PFSK-1 (cell line): ENCODE measurements at regions not wholly inside any gene's neighbourhood (a gene's known extent, or its start where the extent isn't known, plus 50 kb on each side); places are given as distances from the start of the nearest gene placed in this dataset.

Source experiments
- FOXP2 ChIP-seq: optimal IDR thresholded peaks from 2 replicates; pipeline ENCODE3; 2011; ENCODE audit warnings: borderline replicate concordance, control low read depth, inconsistent platforms; ENCODE audit not compliant: insufficient read depth; ENCODE audit errors: extremely low read length, extremely low read depth
- POLR2AphosphoS5 ChIP-seq: IDR thresholded peaks from 2 replicates; pipeline ENCODE4 v1.6.1; 2012; ENCODE audit warnings: low read depth, mild to moderate bottlenecking, control low read depth, low read length, moderate library complexity
- REST ChIP-seq, 2 experiments: IDR thresholded peaks; 2 replicates each; pipeline versions ENCODE4 v1.6.1 to v1.8.0; 2011 to 2012; ENCODE audit warnings: low read depth in 2 of 2, low read length in 2 of 2, control low read depth in 1 of 2, inconsistent platforms in 1 of 2, mild to moderate bottlenecking in 1 of 2, moderate library complexity in 1 of 2; ENCODE audit not compliant: insufficient read depth in 1 of 2
- SIN3A ChIP-seq: IDR thresholded peaks from 2 replicates; pipeline ENCODE4 v1.6.1; 2012; ENCODE audit warnings: mild to moderate bottlenecking, low read length, moderate library complexity, borderline replicate concordance; ENCODE audit not compliant: insufficient read depth
- TAF1 ChIP-seq: IDR thresholded peaks from 2 replicates; pipeline ENCODE4 v1.6.1; 2012; ENCODE audit warnings: low read length, control low read depth, borderline replicate concordance; ENCODE audit not compliant: insufficient read depth

DNA sequence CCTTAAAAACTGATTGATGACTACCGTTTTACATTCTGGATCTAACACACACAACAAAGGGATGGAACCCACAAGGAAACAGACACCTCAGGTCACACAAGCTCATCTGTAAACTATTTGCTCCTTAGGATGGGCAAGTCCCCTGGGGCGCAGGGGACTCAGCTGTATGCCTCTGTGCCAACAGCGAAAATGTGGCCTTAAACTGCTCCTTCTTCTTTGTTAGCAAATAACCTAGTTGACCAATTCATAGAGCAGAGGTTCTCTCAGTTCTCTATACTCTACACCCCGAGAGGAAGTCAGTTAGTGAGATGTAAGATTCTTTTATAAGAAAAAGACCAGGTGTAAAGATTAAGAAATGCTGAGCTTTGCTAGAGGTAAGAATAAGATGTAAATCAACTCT lies 181.9 kb upstream of the PRSS58 start:
- TF ChIP-seq FOXP2 (no peak), POLR2AphosphoS5 (no peak), REST (IDR thresholded peaks at IDR 0.05; ENCODE audit: insufficient read depth in 1 of 2, low read depth in 2 of 2, low read length in 2 of 2) (no peak), TAF1 (no peak), SIN3A (no peak)

GRCh38 chr7:142438923-142439515 lies 181.2 kb upstream of the PRSS58 start:
- TF ChIP-seq TAF1 = no peak
- no peak for TF ChIP-seq REST (IDR thresholded peaks at IDR 0.05; ENCODE audit: insufficient read depth in 1 of 2, low read depth in 2 of 2, low read length in 2 of 2)
- TF ChIP-seq POLR2AphosphoS5 = no peak
- no peak for TF ChIP-seq FOXP2
- no peak for TF ChIP-seq SIN3A

DNA sequence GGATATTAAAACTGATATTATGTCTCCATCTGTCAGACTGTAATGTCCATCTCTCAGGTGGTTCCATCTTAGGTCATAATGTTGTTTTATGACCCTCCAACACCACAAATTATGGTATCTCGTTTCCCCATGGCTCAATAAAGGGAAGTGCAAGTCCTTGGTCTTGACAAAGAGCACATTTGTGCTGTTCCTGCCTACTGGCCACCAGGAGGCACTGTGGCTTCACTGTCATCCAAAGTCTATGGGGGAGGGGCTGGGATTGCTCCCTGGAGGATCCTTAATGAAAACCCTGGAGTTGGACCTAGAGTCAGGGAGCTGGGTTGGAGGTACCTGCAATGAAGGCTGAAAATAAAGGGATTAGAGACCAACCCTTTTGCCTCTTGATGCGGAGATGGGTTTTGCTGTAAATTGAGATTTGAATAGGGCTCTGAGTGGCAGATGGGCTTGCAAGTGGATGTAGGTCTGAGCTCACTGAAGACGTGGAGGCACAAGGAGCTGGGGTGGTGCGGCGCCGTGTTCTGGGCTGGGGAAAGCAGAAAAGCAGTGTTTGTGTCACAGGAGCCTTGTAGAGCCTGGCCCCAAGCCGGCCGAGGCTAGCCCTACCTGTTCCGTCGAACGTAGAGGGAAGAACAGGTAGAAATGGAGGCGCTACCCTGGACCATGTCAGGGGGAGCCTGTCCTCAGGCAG lies 180.5 kb upstream of the PRSS58 start:
- no peak for TF ChIP-seq TAF1
- no peak for TF ChIP-seq REST (IDR thresholded peaks at IDR 0.05; ENCODE audit: insufficient read depth in 1 of 2, low read depth in 2 of 2, low read length in 2 of 2)
- no peak for TF ChIP-seq FOXP2
- TF ChIP-seq POLR2AphosphoS5 = no peak
- TF ChIP-seq SIN3A = no peak

GRCh38 chr7:142437741-142438140 lies 179.9 kb upstream of the PRSS58 start:
- TF ChIP-seq REST (IDR thresholded peaks at IDR 0.05; ENCODE audit: insufficient read depth in 1 of 2, low read depth in 2 of 2, low read length in 2 of 2) (no peak), POLR2AphosphoS5 (no peak), SIN3A (no peak), FOXP2 (no peak), TAF1 (no peak)
